ENCODE measurements at regions not wholly inside any gene's neighbourhood (a gene's known extent, or its start where the extent isn't known, plus 50 kb on each side); places are given as distances from the start of the nearest gene placed in this dataset.

- TF ChIP-seq, protein P1, sequence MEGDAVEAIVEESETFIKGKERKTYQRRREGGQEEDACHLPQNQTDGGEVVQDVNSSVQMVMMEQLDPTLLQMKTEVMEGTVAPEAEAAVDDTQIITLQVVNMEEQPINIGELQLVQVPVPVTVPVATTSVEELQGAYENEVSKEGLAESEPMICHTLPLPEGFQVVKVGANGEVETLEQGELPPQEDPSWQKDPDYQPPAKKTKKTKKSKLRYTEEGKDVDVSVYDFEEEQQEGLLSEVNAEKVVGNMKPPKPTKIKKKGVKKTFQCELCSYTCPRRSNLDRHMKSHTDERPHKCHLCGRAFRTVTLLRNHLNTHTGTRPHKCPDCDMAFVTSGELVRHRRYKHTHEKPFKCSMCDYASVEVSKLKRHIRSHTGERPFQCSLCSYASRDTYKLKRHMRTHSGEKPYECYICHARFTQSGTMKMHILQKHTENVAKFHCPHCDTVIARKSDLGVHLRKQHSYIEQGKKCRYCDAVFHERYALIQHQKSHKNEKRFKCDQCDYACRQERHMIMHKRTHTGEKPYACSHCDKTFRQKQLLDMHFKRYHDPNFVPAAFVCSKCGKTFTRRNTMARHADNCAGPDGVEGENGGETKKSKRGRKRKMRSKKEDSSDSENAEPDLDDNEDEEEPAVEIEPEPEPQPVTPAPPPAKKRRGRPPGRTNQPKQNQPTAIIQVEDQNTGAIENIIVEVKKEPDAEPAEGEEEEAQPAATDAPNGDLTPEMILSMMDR (IDR thresholded peaks at IDR 0.05): no peak
- no peak for TF ChIP-seq POLR2A (IDR thresholded peaks at IDR 0.05)
Measured at GRCh38 chr7:32643194-32643593, 147.9 kb downstream of the AVL9 start.
